Fibroblast of the aortic adventitia (primary cell): ENCODE measurements at regions not wholly inside any gene's neighbourhood (a gene's known extent, or its start where the extent isn't known, plus 50 kb on each side); places are given as distances from the start of the nearest gene placed in this dataset.

Experiments
- DNase-seq: peaks from one replicate; pipeline ENCODE4 v3.0.0-alpha.2; 2010; ENCODE audit warnings: low read depth
- H3K4me3 ChIP-seq: 2 replicates; pipeline ENCODE4 v1.5.1; 2011; ENCODE audit warnings: low read depth, mild to moderate bottlenecking, control low read depth, low read length, moderate library complexity
- CTCF ChIP-seq: IDR thresholded peaks from 2 replicates; pipeline ENCODE4 v1.5.1; 2011; ENCODE audit warnings: mild to moderate bottlenecking, low read length, control low read depth, inconsistent platforms; ENCODE audit not compliant: insufficient read depth

GRCh38 chr14:26846388-26846787 is 248.6 kb upstream of the NOVA1 start:
- no peak for TF ChIP-seq CTCF
- DNase-seq = no peak
- no peak overlapping the region for H3K4me3 ChIP-seq

DNA sequence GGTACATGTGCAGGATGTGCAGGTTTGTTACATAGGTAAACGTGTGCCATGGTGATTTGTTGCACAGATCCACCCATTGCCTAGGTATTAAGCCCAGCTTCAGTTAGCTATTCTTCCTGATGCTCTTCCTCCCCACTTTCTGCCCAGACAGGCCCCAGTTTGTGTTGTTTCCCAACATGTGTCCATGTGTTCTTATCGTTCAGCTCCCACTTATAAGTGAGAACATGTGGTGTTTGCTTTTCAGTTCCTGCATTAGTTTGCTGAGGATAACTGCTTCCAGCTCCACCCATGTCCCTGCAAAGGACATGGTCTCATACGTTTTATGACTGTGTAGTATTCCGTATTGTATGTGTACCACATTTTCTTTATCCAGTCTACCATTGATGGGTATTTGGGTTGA is 251.7 kb upstream of the NOVA1 start:
- no peak for TF ChIP-seq CTCF
- no peak for DNase-seq
- no peak overlapping the region for H3K4me3 ChIP-seq

- TF ChIP-seq CTCF = no peak
- no peak for DNase-seq
These were observed 254.0 kb upstream of the NOVA1 start for GRCh38 chr14:26851793-26852192.

GRCh38 chr14:26855077-26855753 is 257.4 kb upstream of the NOVA1 start:
- no peak for TF ChIP-seq CTCF
- DNase-seq = peak; percentile 68
- H3K4me3 ChIP-seq = no peak overlapping the region

More at GRCh38 chr14:26851793-26852192, 254.0 kb upstream of the NOVA1 start:
- no peak overlapping the region for H3K4me3 ChIP-seq

GRCh38 chr14:26856876-26857518 is 259.2 kb upstream of the NOVA1 start:
- no peak for TF ChIP-seq CTCF
- DNase-seq = peak; percentile 47
- H3K4me3 ChIP-seq = no peak overlapping the region

GRCh38 chr14:26859483-26859882 is 261.6 kb upstream of the NOVA1 start:
- TF ChIP-seq CTCF = no peak
- DNase-seq = no peak
- H3K4me3 ChIP-seq = no peak overlapping the region
